GM18861 (cell line): ENCODE measurements at regions not wholly inside any gene's neighbourhood (a gene's known extent, or its start where the extent isn't known, plus 50 kb on each side); places are given as distances from the start of the nearest gene placed in this dataset.
"Not testable (repeated sequence)": the region's sequence is repeated elsewhere in the genome, so short reads cannot be mapped to it uniquely, and the experiment has no call there.

Source experiments
- ATAC-seq: cut with Tn5 transposase; IDR thresholded peaks from one replicate; pipeline ENCODE4 v1.9.1; 2021; ENCODE audit not compliant: unreplicated experiment

- ATAC-seq, result no peak
Observed at GRCh38 chr5:57915536-57915935, 432.9 kb upstream of the ACTBL2 start.

GRCh38 chr5:57911438-57911837 is 428.8 kb upstream of the ACTBL2 start:
- ATAC-seq, result no peak

- ATAC-seq, result no peak
Observed at GRCh38 chr5:57906671-57907070, 424.1 kb upstream of the ACTBL2 start.

- ATAC-seq, result no peak
Observed at GRCh38 chr5:57903458-57903857, 420.8 kb upstream of the ACTBL2 start.

GRCh38 chr5:57902095-57902494 is 419.5 kb upstream of the ACTBL2 start:
- no peak for ATAC-seq

GRCh38 chr5:57900381-57900944 is 417.9 kb upstream of the ACTBL2 start:
- no peak for ATAC-seq

- no peak for ATAC-seq
Observed at GRCh38 chr5:57896576-57896975, 414.0 kb upstream of the ACTBL2 start.

- no peak for ATAC-seq
Observed at GRCh38 chr5:57895766-57896165, 413.2 kb upstream of the ACTBL2 start.

GRCh38 chr5:57893926-57894325 is 411.3 kb upstream of the ACTBL2 start:
- no peak for ATAC-seq

- ATAC-seq, result no peak
Observed at GRCh38 chr5:57891443-57891842, 408.8 kb upstream of the ACTBL2 start.

- no peak for ATAC-seq
Observed at GRCh38 chr5:57889558-57889957, 406.9 kb upstream of the ACTBL2 start.

- no peak for ATAC-seq
Observed at GRCh38 chr5:57887851-57888621, 405.4 kb upstream of the ACTBL2 start.

GRCh38 chr5:57884346-57885102 is 401.9 kb upstream of the ACTBL2 start:
- ATAC-seq, result no peak

GRCh38 chr5:57880216-57880615 is 397.6 kb upstream of the ACTBL2 start:
- no peak for ATAC-seq

GRCh38 chr5:57878301-57878722 is 395.7 kb upstream of the ACTBL2 start:
- no peak for ATAC-seq

- ATAC-seq, result no peak
Observed at GRCh38 chr5:57871496-57871895, 388.9 kb upstream of the ACTBL2 start.

GRCh38 chr5:57870267-57870666 is 387.7 kb upstream of the ACTBL2 start:
- not testable (repeated sequence) for ATAC-seq

- no peak for ATAC-seq
Observed at GRCh38 chr5:57863661-57864060, 381.1 kb upstream of the ACTBL2 start.

- no peak for ATAC-seq
Observed at GRCh38 chr5:57862942-57863341, 380.3 kb upstream of the ACTBL2 start.

- ATAC-seq, result no peak
Observed at GRCh38 chr5:57862471-57862911, 379.9 kb upstream of the ACTBL2 start.

GRCh38 chr5:57859626-57860025 is 377.0 kb upstream of the ACTBL2 start:
- ATAC-seq, result no peak

- ATAC-seq, result no peak
Observed at GRCh38 chr5:57858905-57859304, 376.3 kb upstream of the ACTBL2 start.
